Lung (tissue), 11 donors: ENCODE measurements at regions not wholly inside any gene's neighbourhood (a gene's known extent, or its start where the extent isn't known, plus 50 kb on each side); places are given as distances from the start of the nearest gene placed in this dataset.

Experiments
- ATAC-seq: fragments of 200-7000 bp; cut with Tn5 transposase; one replicate; pipeline ENCODE4 v1.9.1; 2020; ENCODE audit warnings: moderate number of reproducible peaks; ENCODE audit not compliant: insufficient read depth, low FRiP score
- DNase-seq, 3 donors: peaks; one replicate each; pipeline ENCODE4 v3.0.0-alpha.2; 2013 to 2017
- H3K27ac ChIP-seq, 2 donors: one replicate each; pipeline ENCODE4 v1.5.1; 2013; ENCODE audit warnings: mild to moderate bottlenecking in 2 of 2, moderate library complexity in 2 of 2, control low read depth in 1 of 2, inconsistent platforms in 1 of 2, low read depth in 1 of 2, low read length in 1 of 2
- H3K27me3 ChIP-seq, 3 donors: one replicate each; pipeline ENCODE4 v1.5.1; 2013; ENCODE audit warnings: low read length in 2 of 3; ENCODE audit not compliant: control insufficient read depth in 3 of 3, insufficient read depth in 3 of 3
- H3K36me3 ChIP-seq, 4 donors: one replicate each; pipeline ENCODE4 v1.5.1; 2013; ENCODE audit warnings: low read length in 4 of 4, mild to moderate bottlenecking in 1 of 4, moderate library complexity in 1 of 4; ENCODE audit not compliant: control insufficient read depth in 4 of 4, insufficient read depth in 4 of 4
- H3K4me1 ChIP-seq, 5 donors: one replicate each; pipeline ENCODE4 v1.5.1; 2013; ENCODE audit warnings: low read length in 5 of 5, mild to moderate bottlenecking in 2 of 5, moderate library complexity in 1 of 5; ENCODE audit not compliant: control insufficient read depth in 5 of 5, insufficient read depth in 5 of 5
- H3K4me3 ChIP-seq: one replicate; pipeline ENCODE4 v1.5.1; 2013; ENCODE audit warnings: mild to moderate bottlenecking, control low read depth, moderate library complexity
- H3K9ac ChIP-seq, 2 donors: one replicate each; pipeline ENCODE4 v1.5.1; 2013; ENCODE audit warnings: low read length in 2 of 2, control low read depth in 1 of 2; ENCODE audit not compliant: insufficient read depth in 1 of 2
- H3K9me3 ChIP-seq, 4 donors: one replicate each; pipeline ENCODE4 v1.5.1; 2013; ENCODE audit warnings: low read length in 3 of 4, mild to moderate bottlenecking in 1 of 4, moderate library complexity in 1 of 4; ENCODE audit not compliant: control insufficient read depth in 4 of 4, insufficient read depth in 3 of 4
- WGBS, 2 donors: extraction: QIAGEN DNeasy Blood & Tissue Kit; methylation state at CpG; one replicate each; pipeline ENCODE4 v1.1.7; 2013; 5-methylcytosine and 5-hydroxymethylcytosine counted together
- TF ChIP-seq, protein P1 (sequence below): IDR thresholded peaks from 2 replicates; pipeline ENCODE4 v1.5.1; 2012; ENCODE audit warnings: mild to moderate bottlenecking; ENCODE audit errors: control extremely low read depth, extremely low read depth
- donor health status: control.
- donor health status: control.
- donor health status: Bipolar disorder and iron deficiency.
- donor health status: healthy.
- donor health status: DM: yes; HTN: yes; CAD: no.

DNA sequence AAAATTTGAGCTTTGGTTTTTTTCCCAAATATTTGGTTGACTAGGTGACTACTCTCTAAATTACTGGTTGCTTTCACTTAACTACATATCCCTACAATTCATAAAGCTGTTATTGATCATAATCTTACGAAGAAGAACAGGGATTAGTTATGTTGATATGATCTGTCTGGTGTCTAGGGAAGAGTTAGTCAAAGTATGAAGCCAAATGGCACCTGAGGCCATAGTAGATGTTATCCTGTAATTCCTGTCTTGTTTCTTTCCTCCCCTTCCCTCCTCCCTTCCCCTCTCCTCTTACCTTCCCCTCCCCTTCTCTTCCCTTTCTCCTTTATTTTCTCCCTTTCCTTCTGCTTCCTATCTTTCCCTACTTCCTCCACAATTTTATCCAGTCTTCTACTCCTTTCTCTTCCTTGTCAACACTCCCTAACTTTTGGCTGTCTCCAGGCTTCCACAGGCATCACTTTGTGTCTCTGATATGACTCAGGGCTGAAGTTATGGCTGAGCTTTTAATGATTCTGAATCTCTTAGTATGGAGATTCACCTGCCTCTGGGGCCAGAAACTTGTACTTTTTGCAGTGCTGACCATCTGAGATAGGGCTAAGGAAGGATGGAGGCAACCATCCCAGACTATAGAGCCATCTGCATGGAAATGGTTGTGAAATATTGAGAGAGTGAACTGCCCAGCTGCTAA, 149.9 kb upstream of the TCF4 start:
- DNase-seq (no peak), ATAC-seq (no peak)
- Histone ChIP-seq H3K9ac (no peak overlapping the region), H3K9me3 (no peaks in the 10 kb centered on the region), H3K27ac (no peak overlapping the region), H3K4me3 (no peak overlapping the region), H3K27me3 (no peaks in the 10 kb centered on the region), H3K4me1 (no peaks in the 10 kb centered on the region), H3K36me3 (no peaks in the 10 kb centered on the region)
- TF ChIP-seq, protein P1, sequence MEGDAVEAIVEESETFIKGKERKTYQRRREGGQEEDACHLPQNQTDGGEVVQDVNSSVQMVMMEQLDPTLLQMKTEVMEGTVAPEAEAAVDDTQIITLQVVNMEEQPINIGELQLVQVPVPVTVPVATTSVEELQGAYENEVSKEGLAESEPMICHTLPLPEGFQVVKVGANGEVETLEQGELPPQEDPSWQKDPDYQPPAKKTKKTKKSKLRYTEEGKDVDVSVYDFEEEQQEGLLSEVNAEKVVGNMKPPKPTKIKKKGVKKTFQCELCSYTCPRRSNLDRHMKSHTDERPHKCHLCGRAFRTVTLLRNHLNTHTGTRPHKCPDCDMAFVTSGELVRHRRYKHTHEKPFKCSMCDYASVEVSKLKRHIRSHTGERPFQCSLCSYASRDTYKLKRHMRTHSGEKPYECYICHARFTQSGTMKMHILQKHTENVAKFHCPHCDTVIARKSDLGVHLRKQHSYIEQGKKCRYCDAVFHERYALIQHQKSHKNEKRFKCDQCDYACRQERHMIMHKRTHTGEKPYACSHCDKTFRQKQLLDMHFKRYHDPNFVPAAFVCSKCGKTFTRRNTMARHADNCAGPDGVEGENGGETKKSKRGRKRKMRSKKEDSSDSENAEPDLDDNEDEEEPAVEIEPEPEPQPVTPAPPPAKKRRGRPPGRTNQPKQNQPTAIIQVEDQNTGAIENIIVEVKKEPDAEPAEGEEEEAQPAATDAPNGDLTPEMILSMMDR, result no peak
- WGBS, 2 donors, result 84 to 87% methylated on average over 1 of the region's 1 CpG

- H3K9me3 ChIP-seq, result no peaks in the 10 kb centered on the region
- WGBS, 2 donors, result 96 to 99% methylated on average over 4 of the region's 4 CpGs
- ATAC-seq, result no peak
- TF ChIP-seq, protein P1, result no peak
- no peak for DNase-seq
- no peaks in the 10 kb centered on the region for H3K36me3 ChIP-seq
- H3K4me3 ChIP-seq, result no peak overlapping the region
- no peak overlapping the region for H3K9ac ChIP-seq
- H3K27ac ChIP-seq, result no peak overlapping the region
- H3K4me1 ChIP-seq, result no peaks in the 10 kb centered on the region
- H3K27me3 ChIP-seq, result no peaks in the 10 kb centered on the region
Observed at GRCh38 chr18:55737266-55737665, 149.3 kb upstream of the TCF4 start.

- TF ChIP-seq, protein P1, result no peak
- Histone ChIP-seq H3K27ac (peak overlapping the region in 1 of 2 donors; percentile 33), H3K9ac (no peak overlapping the region), H3K27me3 (no peaks in the 10 kb centered on the region), H3K9me3 (no peaks in the 10 kb centered on the region), H3K4me1 (no peaks in the 10 kb centered on the region), H3K4me3 (no peak overlapping the region), H3K36me3 (no peaks in the 10 kb centered on the region)
- ATAC-seq (no peak), DNase-seq (no peak)
- 85 to 94% methylated on average over 3 of the region's 3 CpGs for WGBS, 2 donors
Observed at GRCh38 chr18:55735969-55736368, 148.0 kb upstream of the TCF4 start.
